ENCODE measurements at regions not wholly inside any gene's neighbourhood (a gene's known extent, or its start where the extent isn't known, plus 50 kb on each side); places are given as distances from the start of the nearest gene placed in this dataset.
"Not testable (repeated sequence)": the region's sequence is repeated elsewhere in the genome, so short reads cannot be mapped to it uniquely, and the experiment has no call there.

DNA sequence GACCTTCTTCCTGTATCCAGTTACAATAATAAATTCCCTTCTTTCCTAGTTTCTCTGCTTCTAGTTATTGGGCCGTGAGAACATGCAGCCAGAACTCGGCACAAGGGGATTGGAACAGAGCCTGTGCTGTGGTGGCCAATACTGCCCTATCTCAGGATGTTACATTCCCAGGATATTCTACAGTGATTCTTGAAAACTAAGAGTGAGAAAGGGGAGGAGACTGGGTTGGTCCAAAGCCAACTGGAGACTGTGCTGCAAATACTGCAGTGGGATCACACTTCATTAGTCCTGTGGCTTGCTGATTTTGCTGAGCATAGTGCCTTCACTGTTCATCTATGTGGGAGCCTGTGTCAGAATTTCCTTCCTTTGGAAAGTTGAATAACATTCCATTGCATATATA, 456.8 kb downstream of the RPIA start:
- H3K9me3 ChIP-seq (ENCODE audit: control insufficient read depth, low read length); H3K4me3 ChIP-seq (ENCODE audit: low read length); H3K36me3 ChIP-seq (ENCODE audit: control insufficient read depth, insufficient read depth, low read length); H3K27ac Mint-ChIP-seq; H3K4me1 Mint-ChIP-seq; H3K9ac ChIP-seq (ENCODE audit: extremely low read depth, low read length, poor library complexity, severe bottlenecking); H3K27me3 ChIP-seq (ENCODE audit: control insufficient read depth, insufficient read depth, low read length, poor library complexity, severe bottlenecking); H3K36me3 Mint-ChIP-seq (ENCODE audit: low read depth); DNase-seq; H3K27ac ChIP-seq (ENCODE audit: low read depth, low read length); H3K4me1 ChIP-seq (ENCODE audit: control insufficient read depth, insufficient read depth, low read length); H3K27me3 Mint-ChIP-seq (ENCODE audit: insufficient read depth); H3K4me3 Mint-ChIP-seq: not testable (repeated sequence)
- peaks cover 32% of the 10 kb centered on the region for H3K9me3 Mint-ChIP-seq
- 85% methylated on average over 2 of the region's 2 CpGs; no CpG with 5 or more reads in 1 of the 2 experiments for WGBS, 2 experiments (ENCODE audit: insufficient coverage in 1 of 2, insufficient read length in 1 of 2)

GRCh38 chr2:89151699-89152098, 460.2 kb downstream of the RPIA start:
- H3K36me3 ChIP-seq (ENCODE audit: control insufficient read depth, insufficient read depth, low read length); H3K4me1 ChIP-seq (ENCODE audit: control insufficient read depth, insufficient read depth, low read length); H3K27ac Mint-ChIP-seq; H3K9ac ChIP-seq (ENCODE audit: extremely low read depth, low read length, poor library complexity, severe bottlenecking); H3K4me3 Mint-ChIP-seq; H3K27me3 Mint-ChIP-seq (ENCODE audit: insufficient read depth); DNase-seq; H3K4me1 Mint-ChIP-seq; H3K27ac ChIP-seq (ENCODE audit: low read depth, low read length); H3K36me3 Mint-ChIP-seq (ENCODE audit: low read depth); H3K27me3 ChIP-seq (ENCODE audit: control insufficient read depth, insufficient read depth, low read length, poor library complexity, severe bottlenecking); H3K9me3 ChIP-seq (ENCODE audit: control insufficient read depth, low read length); H3K4me3 ChIP-seq (ENCODE audit: low read length): not testable (repeated sequence)
- WGBS, 2 experiments (ENCODE audit: insufficient coverage in 1 of 2, insufficient read length in 1 of 2): no CpG with 5 or more reads among the region's 1 CpG
- peaks cover 23% of the 10 kb centered on the region for H3K9me3 Mint-ChIP-seq

GRCh38 chr2:89152501-89152900, 461.0 kb downstream of the RPIA start:
- H3K27ac Mint-ChIP-seq; H3K4me3 ChIP-seq (ENCODE audit: low read length); H3K4me1 ChIP-seq (ENCODE audit: control insufficient read depth, insufficient read depth, low read length); H3K36me3 ChIP-seq (ENCODE audit: control insufficient read depth, insufficient read depth, low read length); H3K4me1 Mint-ChIP-seq; H3K27me3 Mint-ChIP-seq (ENCODE audit: insufficient read depth); H3K27ac ChIP-seq (ENCODE audit: low read depth, low read length); H3K27me3 ChIP-seq (ENCODE audit: control insufficient read depth, insufficient read depth, low read length, poor library complexity, severe bottlenecking); H3K4me3 Mint-ChIP-seq; DNase-seq; H3K9ac ChIP-seq (ENCODE audit: extremely low read depth, low read length, poor library complexity, severe bottlenecking); H3K9me3 ChIP-seq (ENCODE audit: control insufficient read depth, low read length); H3K36me3 Mint-ChIP-seq (ENCODE audit: low read depth): not testable (repeated sequence)
- H3K9me3 Mint-ChIP-seq: peaks cover 23% of the 10 kb centered on the region

DNA sequence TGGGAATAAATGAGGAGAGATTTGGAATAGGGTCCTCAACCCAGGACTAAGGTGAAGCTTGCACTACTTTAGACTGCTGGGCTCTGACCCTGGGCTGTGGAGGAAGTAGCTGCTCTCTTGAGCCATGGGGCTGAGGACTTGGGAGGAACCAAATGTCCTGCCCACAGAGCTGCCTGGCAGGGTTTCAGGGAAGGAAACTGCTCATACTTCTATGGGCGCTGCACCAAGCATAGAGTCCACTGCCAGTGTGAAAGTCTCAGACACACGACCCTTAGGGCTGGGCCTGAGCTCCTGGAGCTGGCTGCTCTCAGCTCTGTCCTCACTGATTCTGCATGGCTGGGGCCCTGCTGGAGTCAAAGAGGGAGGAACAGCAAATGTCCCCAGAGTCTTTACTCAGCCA, 461.7 kb downstream of the RPIA start:
- not testable (repeated sequence) for H3K4me1 Mint-ChIP-seq; H3K4me3 Mint-ChIP-seq; H3K36me3 ChIP-seq (ENCODE audit: control insufficient read depth, insufficient read depth, low read length); H3K36me3 Mint-ChIP-seq (ENCODE audit: low read depth); DNase-seq; H3K9me3 ChIP-seq (ENCODE audit: control insufficient read depth, low read length); H3K4me3 ChIP-seq (ENCODE audit: low read length); H3K4me1 ChIP-seq (ENCODE audit: control insufficient read depth, insufficient read depth, low read length); H3K27me3 Mint-ChIP-seq (ENCODE audit: insufficient read depth); H3K27me3 ChIP-seq (ENCODE audit: control insufficient read depth, insufficient read depth, low read length, poor library complexity, severe bottlenecking); H3K27ac Mint-ChIP-seq; H3K9ac ChIP-seq (ENCODE audit: extremely low read depth, low read length, poor library complexity, severe bottlenecking); H3K27ac ChIP-seq (ENCODE audit: low read depth, low read length)
- WGBS, 2 experiments (ENCODE audit: insufficient coverage in 1 of 2, insufficient read length in 1 of 2): 92 to 100% methylated on average over 1 of the region's 2 CpGs
- H3K9me3 Mint-ChIP-seq: peaks cover 19% of the 10 kb centered on the region

DNA sequence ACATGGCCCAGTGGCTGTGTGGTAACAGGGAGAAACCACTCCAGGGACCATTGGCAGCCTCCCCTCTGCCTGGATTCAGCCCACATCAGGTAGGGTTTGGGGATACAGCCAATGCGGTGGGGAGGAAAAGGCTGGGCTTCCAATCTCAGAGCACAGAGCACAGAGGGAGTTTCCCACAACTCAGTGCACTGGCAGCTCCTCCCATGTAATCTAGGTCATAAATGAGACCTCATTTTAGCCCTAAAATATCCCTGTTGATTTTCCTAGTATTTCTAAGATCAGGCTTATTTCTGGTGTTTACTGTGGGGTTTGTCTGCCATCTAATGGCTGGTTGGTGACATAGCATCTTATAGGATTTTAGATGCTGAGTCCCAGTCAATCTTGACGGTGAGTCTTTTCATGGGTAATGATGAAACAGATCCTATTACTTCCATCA, 462.8 kb downstream of the RPIA start:
- H3K4me1 Mint-ChIP-seq, H3K27ac Mint-ChIP-seq: not testable (repeated sequence)

More for the DNA sequence above, 462.8 kb downstream of the RPIA start:
- 40% methylated on average over 1 of the region's 2 CpGs; no CpG with 5 or more reads in 1 of the 2 experiments for WGBS, 2 experiments (ENCODE audit: insufficient coverage in 1 of 2, insufficient read length in 1 of 2)
- DNase-seq; H3K27me3 ChIP-seq (ENCODE audit: control insufficient read depth, insufficient read depth, low read length, poor library complexity, severe bottlenecking); H3K4me3 Mint-ChIP-seq; H3K36me3 Mint-ChIP-seq (ENCODE audit: low read depth); H3K36me3 ChIP-seq (ENCODE audit: control insufficient read depth, insufficient read depth, low read length); H3K27me3 Mint-ChIP-seq (ENCODE audit: insufficient read depth); H3K9ac ChIP-seq (ENCODE audit: extremely low read depth, low read length, poor library complexity, severe bottlenecking); H3K9me3 ChIP-seq (ENCODE audit: control insufficient read depth, low read length); H3K4me1 ChIP-seq (ENCODE audit: control insufficient read depth, insufficient read depth, low read length); H3K27ac ChIP-seq (ENCODE audit: low read depth, low read length); H3K4me3 ChIP-seq (ENCODE audit: low read length): not testable (repeated sequence)
- peaks cover 15% of the 10 kb centered on the region for H3K9me3 Mint-ChIP-seq
- TF ChIP-seq, protein P1, sequence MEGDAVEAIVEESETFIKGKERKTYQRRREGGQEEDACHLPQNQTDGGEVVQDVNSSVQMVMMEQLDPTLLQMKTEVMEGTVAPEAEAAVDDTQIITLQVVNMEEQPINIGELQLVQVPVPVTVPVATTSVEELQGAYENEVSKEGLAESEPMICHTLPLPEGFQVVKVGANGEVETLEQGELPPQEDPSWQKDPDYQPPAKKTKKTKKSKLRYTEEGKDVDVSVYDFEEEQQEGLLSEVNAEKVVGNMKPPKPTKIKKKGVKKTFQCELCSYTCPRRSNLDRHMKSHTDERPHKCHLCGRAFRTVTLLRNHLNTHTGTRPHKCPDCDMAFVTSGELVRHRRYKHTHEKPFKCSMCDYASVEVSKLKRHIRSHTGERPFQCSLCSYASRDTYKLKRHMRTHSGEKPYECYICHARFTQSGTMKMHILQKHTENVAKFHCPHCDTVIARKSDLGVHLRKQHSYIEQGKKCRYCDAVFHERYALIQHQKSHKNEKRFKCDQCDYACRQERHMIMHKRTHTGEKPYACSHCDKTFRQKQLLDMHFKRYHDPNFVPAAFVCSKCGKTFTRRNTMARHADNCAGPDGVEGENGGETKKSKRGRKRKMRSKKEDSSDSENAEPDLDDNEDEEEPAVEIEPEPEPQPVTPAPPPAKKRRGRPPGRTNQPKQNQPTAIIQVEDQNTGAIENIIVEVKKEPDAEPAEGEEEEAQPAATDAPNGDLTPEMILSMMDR (conservative IDR thresholded peaks at IDR 0.05): peak; percentile 47
